MM.1S (cell line): ENCODE measurements at regions not wholly inside any gene's neighbourhood (a gene's known extent, or its start where the extent isn't known, plus 50 kb on each side); places are given as distances from the start of the nearest gene placed in this dataset.

Experiments used
- DNase-seq: peaks from one replicate; pipeline ENCODE4 v3.0.0-alpha.2; 2015
- H2AFZ ChIP-seq: fragments of 300-600 bp; sonication (generic); 2 replicates; pipeline ENCODE4 v1.6.0; 2016; ENCODE audit warnings: antibody characterized with exemption, low read length
- H3F3A ChIP-seq: fragments of 300-600 bp; sonication (generic); 2 replicates; pipeline ENCODE4 v1.6.1; 2016; ENCODE audit warnings: mild to moderate bottlenecking, antibody characterized with exemption, low read length, moderate library complexity, mixed read lengths; ENCODE audit not compliant: insufficient read depth
- H3K27ac ChIP-seq: fragments of 300-600 bp; sonication (generic); 2 replicates; pipeline ENCODE4 v1.5.1; 2016; ENCODE audit warnings: mild to moderate bottlenecking, low read length
- H3K27me3 ChIP-seq: fragments of 300-600 bp; sonication (generic); replicated peaks from 2 replicates; pipeline ENCODE4 v1.6.0; 2016; ENCODE audit warnings: low read length; ENCODE audit not compliant: insufficient read depth
- H3K36me3 ChIP-seq: fragments of 300-600 bp; sonication (generic); replicated peaks from 2 replicates; pipeline ENCODE4 v1.6.1; 2016; ENCODE audit warnings: mild to moderate bottlenecking, low read length, mixed read lengths; ENCODE audit not compliant: insufficient read depth
- H3K4me1 ChIP-seq: fragments of 300-600 bp; sonication (generic); 2 replicates; pipeline ENCODE4 v1.6.1; 2016; ENCODE audit warnings: low read length, mixed read lengths
- H3K4me2 ChIP-seq: fragments of 300-600 bp; sonication (generic); 2 replicates; pipeline ENCODE4 v1.6.0; 2016; ENCODE audit warnings: low read depth, low read length
- H3K4me3 ChIP-seq: fragments of 300-600 bp; sonication (generic); 2 replicates; pipeline ENCODE4 v1.5.1; 2016; ENCODE audit warnings: low read length, mixed read lengths
- H3K79me2 ChIP-seq: fragments of 300-600 bp; sonication (generic); 2 replicates; pipeline ENCODE4 v1.6.1; 2016; ENCODE audit warnings: mixed run types, low read length, mixed read lengths
- H3K9ac ChIP-seq: fragments of 300-600 bp; sonication (generic); 2 replicates; pipeline ENCODE4 v1.6.1; 2016; ENCODE audit warnings: low read length, mixed read lengths
- H3K9me2 ChIP-seq: fragments of 300-600 bp; sonication (generic); replicated peaks from 2 replicates; pipeline ENCODE4 v1.6.1; 2016; ENCODE audit warnings: mild to moderate bottlenecking, low read length, mixed read lengths; ENCODE audit not compliant: insufficient read depth
- H3K9me3 ChIP-seq: fragments of 300-600 bp; sonication (generic); replicated peaks from 2 replicates; pipeline ENCODE4 v1.6.1; 2016; ENCODE audit warnings: mild to moderate bottlenecking, low read length, mixed read lengths; ENCODE audit not compliant: insufficient read depth
- H4K20me1 ChIP-seq: fragments of 300-600 bp; sonication (generic); 2 replicates; pipeline ENCODE4 v1.6.1; 2016; ENCODE audit warnings: mild to moderate bottlenecking, low read length, moderate library complexity, mixed read lengths; ENCODE audit not compliant: insufficient read depth
- CTCF ChIP-seq: fragments of 300-600 bp; sonication (generic); IDR thresholded peaks from 2 replicates; pipeline ENCODE4 v1.5.1; 2016; ENCODE audit warnings: antibody characterized with exemption, low read length, mixed read lengths
- EZH2 ChIP-seq: fragments of 300-600 bp; sonication (generic); optimal IDR thresholded peaks from 2 replicates; pipeline ENCODE3; 2017; ENCODE audit warnings: low read depth, mild to moderate bottlenecking, antibody characterized with exemption, low read length, mixed read lengths
- EZH2phosphoT487 ChIP-seq: fragments of 300-600 bp; sonication (generic); IDR thresholded peaks from 2 replicates; pipeline ENCODE4 v1.6.1; 2018; ENCODE audit warnings: antibody characterized with exemption, low read length

DNA sequence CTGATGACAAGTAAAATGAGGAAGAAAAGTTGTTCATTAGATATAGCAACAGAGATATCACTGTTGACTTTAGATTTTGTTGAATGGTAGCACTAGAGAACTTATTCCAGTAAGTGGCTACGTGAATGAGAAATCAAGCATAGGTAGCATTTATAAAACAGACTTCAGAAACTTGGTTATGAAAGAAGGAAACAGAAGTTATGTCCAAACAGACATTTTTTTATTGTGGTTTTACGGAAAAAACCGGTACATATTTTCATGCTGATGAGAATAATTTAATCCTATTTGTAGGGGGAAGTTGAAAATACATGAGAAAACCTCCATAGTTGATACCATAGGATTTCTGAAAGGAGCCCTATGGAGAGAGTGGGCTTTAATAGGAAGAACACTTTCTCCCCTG is 325.7 kb upstream of the SLC10A2 start:
- no peaks in the 10 kb centered on the region for H3F3A ChIP-seq
- no peak for DNase-seq
- TF ChIP-seq EZH2phosphoT487 (no peak), EZH2 (no peak), CTCF (no peak)
- H3K36me3 ChIP-seq: no peaks in the 10 kb centered on the region
- no peak overlapping the region for H3K27ac ChIP-seq
- H3K9ac ChIP-seq: no peak overlapping the region
- H3K9me3 ChIP-seq: no peaks in the 10 kb centered on the region
- H3K4me3 ChIP-seq: no peak overlapping the region
- H4K20me1 ChIP-seq: no peaks in the 10 kb centered on the region
- H3K27me3 ChIP-seq: no peaks in the 10 kb centered on the region
- no peak overlapping the region for H3K4me2 ChIP-seq
- H3K9me2 ChIP-seq: no peaks in the 10 kb centered on the region
- H3K79me2 ChIP-seq: no peaks in the 10 kb centered on the region
- H2AFZ ChIP-seq: no peak overlapping the region
- H3K4me1 ChIP-seq: no peaks in the 10 kb centered on the region

GRCh38 chr13:103388839-103389238 is 322.6 kb upstream of the SLC10A2 start:
- Histone ChIP-seq H3K4me1 (no peaks in the 10 kb centered on the region), H3K4me3 (no peak overlapping the region), H3K4me2 (no peak overlapping the region), H3K9me3 (no peaks in the 10 kb centered on the region), H3K36me3 (no peaks in the 10 kb centered on the region), H3F3A (no peaks in the 10 kb centered on the region), H3K79me2 (no peaks in the 10 kb centered on the region), H2AFZ (no peak overlapping the region), H3K27me3 (no peaks in the 10 kb centered on the region), H3K9me2 (no peaks in the 10 kb centered on the region), H3K27ac (no peak overlapping the region), H4K20me1 (no peaks in the 10 kb centered on the region), H3K9ac (no peak overlapping the region)
- DNase-seq: no peak
- TF ChIP-seq EZH2phosphoT487 (no peak), CTCF (no peak), EZH2 (no peak)

DNA sequence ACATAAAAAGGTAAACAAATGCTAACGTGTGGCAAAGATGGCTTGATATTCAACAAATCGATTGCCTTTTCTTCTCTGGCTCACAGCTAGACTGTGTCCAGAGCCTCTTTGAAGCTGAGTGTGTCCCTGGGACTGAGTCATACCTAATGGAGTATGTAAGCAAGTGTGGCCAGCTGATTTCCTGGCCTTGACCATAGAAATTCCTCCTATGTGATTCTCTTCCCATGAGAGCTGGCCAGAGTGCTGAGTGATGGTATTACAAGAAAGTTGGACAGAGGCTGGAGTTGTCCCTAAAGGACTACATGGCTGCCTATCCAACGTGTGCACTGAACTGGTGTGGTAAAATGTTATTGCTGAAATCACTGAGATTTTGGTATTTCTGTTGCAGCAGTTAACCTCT is 320.1 kb upstream of the SLC10A2 start:
- Histone ChIP-seq H3K4me1 (no peaks in the 10 kb centered on the region), H4K20me1 (no peaks in the 10 kb centered on the region), H3K9me2 (no peaks in the 10 kb centered on the region), H3K4me2 (no peak overlapping the region), H3K9me3 (no peaks in the 10 kb centered on the region), H3F3A (no peaks in the 10 kb centered on the region), H3K4me3 (no peak overlapping the region), H3K79me2 (no peaks in the 10 kb centered on the region), H3K27ac (no peak overlapping the region), H3K27me3 (no peaks in the 10 kb centered on the region), H2AFZ (no peak overlapping the region), H3K36me3 (no peaks in the 10 kb centered on the region), H3K9ac (no peak overlapping the region)
- DNase-seq: no peak
- no peak for TF ChIP-seq EZH2phosphoT487
- TF ChIP-seq EZH2: no peak
- no peak for TF ChIP-seq CTCF

DNA sequence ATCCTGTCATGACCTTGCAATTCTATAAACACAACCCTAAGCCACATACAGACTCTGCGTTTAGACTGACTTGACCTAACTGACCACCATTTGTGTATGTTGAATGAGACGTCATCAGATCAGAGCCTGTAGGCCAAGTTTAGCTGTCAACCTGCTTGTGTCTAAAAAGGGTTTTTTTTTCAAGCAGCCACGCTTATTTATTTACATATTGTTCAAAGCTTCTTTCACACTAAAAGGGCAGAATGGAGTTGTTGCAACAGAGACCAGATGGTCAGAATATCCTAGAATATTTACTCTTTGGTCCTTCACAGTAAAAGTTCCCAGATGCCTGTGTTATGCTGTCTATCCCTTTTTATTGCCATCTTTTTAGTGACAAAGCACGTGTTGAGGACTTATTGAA is 307.7 kb upstream of the SLC10A2 start:
- no peaks in the 10 kb centered on the region for H4K20me1 ChIP-seq
- no peak overlapping the region for H3K4me3 ChIP-seq
- no peaks in the 10 kb centered on the region for H3K27me3 ChIP-seq
- no peak overlapping the region for H3K4me2 ChIP-seq
- H3K4me1 ChIP-seq: no peaks in the 10 kb centered on the region
- DNase-seq: no peak
- H3K79me2 ChIP-seq: no peaks in the 10 kb centered on the region
- no peaks in the 10 kb centered on the region for H3K36me3 ChIP-seq
- no peaks in the 10 kb centered on the region for H3F3A ChIP-seq
- no peaks in the 10 kb centered on the region for H3K9me3 ChIP-seq
- TF ChIP-seq EZH2phosphoT487 (no peak), EZH2 (no peak), CTCF (no peak)
- no peaks in the 10 kb centered on the region for H3K9me2 ChIP-seq
- no peak overlapping the region for H2AFZ ChIP-seq
- H3K27ac ChIP-seq: no peak overlapping the region
- H3K9ac ChIP-seq: no peak overlapping the region
